Nephron (organoid): ENCODE measurements at regions not wholly inside any gene's neighbourhood (a gene's known extent, or its start where the extent isn't known, plus 50 kb on each side); places are given as distances from the start of the nearest gene placed in this dataset.

Experiments used
- H3K27ac Mint-ChIP-seq, 3 experiments: 2 replicates each; pipeline ENCODE4 v1.8.0; 2020; ENCODE audit warnings: mixed read lengths in 3 of 3, mild to moderate bottlenecking in 2 of 3, moderate library complexity in 1 of 3
- H3K27me3 Mint-ChIP-seq: 2 replicates; pipeline ENCODE4 v1.8.0; 2021; ENCODE audit warnings: low read depth, mild to moderate bottlenecking, moderate library complexity, mixed read lengths
- H3K36me3 Mint-ChIP-seq: 2 replicates; pipeline ENCODE4 v1.8.0; 2020; ENCODE audit warnings: low read depth, mixed read lengths
- H3K4me1 Mint-ChIP-seq: 2 replicates; pipeline ENCODE4 v1.8.0; 2020; ENCODE audit warnings: mixed read lengths
- H3K4me3 Mint-ChIP-seq, 3 experiments: 2 replicates each; pipeline ENCODE4 v1.8.0; 2020; ENCODE audit warnings: mild to moderate bottlenecking in 3 of 3, mixed read lengths in 3 of 3, moderate library complexity in 2 of 3
- H3K9me3 Mint-ChIP-seq: 2 replicates; pipeline ENCODE4 v1.8.0; 2020; ENCODE audit warnings: mixed read lengths
- TF ChIP-seq, protein P1 (sequence below), 3 experiments: fragments of 200-600 bp; sonication (generic); IDR thresholded peaks; one replicate each; pipeline ENCODE4 v1.5.0; 2021; ENCODE audit warnings: antibody characterized with exemption in 3 of 3; ENCODE audit not compliant: unreplicated experiment in 3 of 3

DNA sequence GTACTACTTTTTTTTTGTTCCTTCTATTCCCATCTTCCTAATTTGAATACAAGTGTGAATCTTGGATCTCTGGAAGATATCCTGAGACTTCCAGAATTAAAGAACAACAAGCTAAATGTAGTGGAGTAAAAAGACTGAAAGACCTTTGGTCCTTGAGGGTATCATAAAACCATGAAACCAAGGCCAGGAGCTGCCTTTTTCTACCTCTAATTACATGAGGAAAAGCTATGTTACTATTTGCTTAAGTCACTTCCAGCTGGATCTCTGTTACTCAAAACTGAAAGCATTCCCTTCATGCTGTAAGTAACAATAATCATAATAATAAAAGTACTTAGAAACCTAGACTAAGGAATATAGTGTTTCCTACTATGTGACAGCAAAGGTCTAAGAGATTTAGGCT is 649.6 kb downstream of the KCTD16 start:
- no peak overlapping the region for H3K27ac Mint-ChIP-seq
- peaks cover 5% of the 10 kb centered on the region for H3K9me3 Mint-ChIP-seq
- TF ChIP-seq, protein P1, sequence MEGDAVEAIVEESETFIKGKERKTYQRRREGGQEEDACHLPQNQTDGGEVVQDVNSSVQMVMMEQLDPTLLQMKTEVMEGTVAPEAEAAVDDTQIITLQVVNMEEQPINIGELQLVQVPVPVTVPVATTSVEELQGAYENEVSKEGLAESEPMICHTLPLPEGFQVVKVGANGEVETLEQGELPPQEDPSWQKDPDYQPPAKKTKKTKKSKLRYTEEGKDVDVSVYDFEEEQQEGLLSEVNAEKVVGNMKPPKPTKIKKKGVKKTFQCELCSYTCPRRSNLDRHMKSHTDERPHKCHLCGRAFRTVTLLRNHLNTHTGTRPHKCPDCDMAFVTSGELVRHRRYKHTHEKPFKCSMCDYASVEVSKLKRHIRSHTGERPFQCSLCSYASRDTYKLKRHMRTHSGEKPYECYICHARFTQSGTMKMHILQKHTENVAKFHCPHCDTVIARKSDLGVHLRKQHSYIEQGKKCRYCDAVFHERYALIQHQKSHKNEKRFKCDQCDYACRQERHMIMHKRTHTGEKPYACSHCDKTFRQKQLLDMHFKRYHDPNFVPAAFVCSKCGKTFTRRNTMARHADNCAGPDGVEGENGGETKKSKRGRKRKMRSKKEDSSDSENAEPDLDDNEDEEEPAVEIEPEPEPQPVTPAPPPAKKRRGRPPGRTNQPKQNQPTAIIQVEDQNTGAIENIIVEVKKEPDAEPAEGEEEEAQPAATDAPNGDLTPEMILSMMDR (IDR thresholded peaks at IDR 0.05; ENCODE audit: unreplicated experiment in 3 of 3) = no peak
- no peaks in the 10 kb centered on the region for H3K27me3 Mint-ChIP-seq
- H3K4me1 Mint-ChIP-seq = no peaks in the 10 kb centered on the region
- H3K36me3 Mint-ChIP-seq = no peaks in the 10 kb centered on the region
- no peak overlapping the region for H3K4me3 Mint-ChIP-seq

DNA sequence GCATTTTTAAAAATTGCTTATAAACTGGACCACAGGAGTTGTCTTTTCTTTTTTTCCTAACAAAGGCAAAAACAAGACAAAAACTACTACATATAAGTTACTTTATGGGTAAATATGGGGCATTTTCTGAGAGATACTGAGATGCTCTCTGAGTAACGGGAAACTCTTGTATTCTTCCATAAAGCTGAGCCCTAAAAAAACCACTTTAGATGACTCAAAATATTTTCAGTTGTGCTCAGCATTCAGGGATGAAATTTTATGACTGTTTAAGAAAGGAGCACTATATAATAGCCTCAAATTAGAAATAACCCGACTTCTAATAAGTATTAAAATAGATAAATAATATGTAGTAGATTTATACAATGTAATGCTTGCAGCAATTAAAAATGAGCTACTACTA is 644.5 kb downstream of the KCTD16 start:
- no peaks in the 10 kb centered on the region for H3K27me3 Mint-ChIP-seq
- H3K27ac Mint-ChIP-seq = no peak overlapping the region
- no peaks in the 10 kb centered on the region for H3K9me3 Mint-ChIP-seq
- H3K4me1 Mint-ChIP-seq = no peaks in the 10 kb centered on the region
- TF ChIP-seq, protein P1 (IDR thresholded peaks at IDR 0.05; ENCODE audit: unreplicated experiment in 3 of 3) = no peak
- no peaks in the 10 kb centered on the region for H3K36me3 Mint-ChIP-seq
- no peak overlapping the region for H3K4me3 Mint-ChIP-seq

DNA sequence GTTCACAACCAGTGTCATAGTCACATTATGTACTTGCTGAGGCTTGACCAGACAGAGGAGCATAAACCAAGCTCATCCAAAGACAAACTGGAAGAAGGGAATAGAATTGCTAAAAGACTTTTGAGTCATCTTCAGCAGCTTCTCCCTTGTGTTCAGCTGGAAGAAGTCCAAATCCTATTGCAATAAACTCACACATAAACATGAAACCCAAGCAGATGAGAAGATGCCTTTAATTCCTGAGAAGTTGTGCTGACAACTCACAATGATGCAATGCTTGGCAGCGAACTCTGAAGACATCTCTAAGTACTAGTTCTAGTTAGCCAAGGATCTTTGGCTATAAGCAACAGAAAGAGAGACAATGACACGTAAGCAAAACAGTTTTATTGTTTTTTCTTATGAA is 642.1 kb downstream of the KCTD16 start:
- no peaks in the 10 kb centered on the region for H3K4me1 Mint-ChIP-seq
- H3K4me3 Mint-ChIP-seq = no peak overlapping the region
- TF ChIP-seq, protein P1 (IDR thresholded peaks at IDR 0.05; ENCODE audit: unreplicated experiment in 3 of 3) = no peak
- H3K9me3 Mint-ChIP-seq = peaks cover 5% of the 10 kb centered on the region
- H3K27me3 Mint-ChIP-seq = no peaks in the 10 kb centered on the region
- no peak overlapping the region for H3K27ac Mint-ChIP-seq
- no peaks in the 10 kb centered on the region for H3K36me3 Mint-ChIP-seq

DNA sequence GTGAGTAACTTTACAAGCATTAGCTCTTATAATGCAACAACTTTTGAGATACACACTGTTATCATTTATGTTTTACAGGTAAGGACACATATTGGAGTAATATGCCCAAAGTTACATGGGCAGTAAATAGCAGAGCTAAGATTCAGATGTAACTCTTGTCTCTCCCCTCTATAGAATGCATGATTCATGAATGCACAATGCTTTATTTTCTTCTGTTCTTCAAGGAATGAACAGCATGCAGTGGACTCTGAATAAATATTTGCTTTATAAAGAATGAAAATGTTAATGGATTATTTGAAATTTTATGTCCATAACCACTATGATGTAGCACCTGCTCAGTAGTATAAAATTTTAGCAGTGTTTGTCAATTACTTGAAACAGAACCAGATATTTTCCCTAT is 629.5 kb downstream of the KCTD16 start:
- no peak overlapping the region for H3K4me3 Mint-ChIP-seq

DNA sequence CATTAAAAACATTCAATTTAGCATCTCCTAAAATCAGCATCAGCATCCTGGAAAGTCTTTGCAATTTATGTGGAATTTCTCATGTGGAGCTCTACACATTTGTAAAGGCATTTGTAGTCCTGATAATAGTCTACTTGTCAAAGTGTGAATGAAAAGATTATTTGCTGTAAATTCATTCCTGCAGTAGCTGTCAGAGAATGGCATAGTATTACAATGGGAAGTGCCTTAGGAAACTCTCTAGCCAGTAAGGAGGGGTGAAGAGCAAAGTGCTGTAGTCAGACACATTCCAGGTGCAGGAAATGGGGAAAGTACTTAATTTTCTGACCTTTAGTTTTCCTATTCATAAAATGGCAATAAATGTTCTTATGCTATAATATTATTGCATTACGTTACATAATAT is 627.9 kb downstream of the KCTD16 start:
- Mint-ChIP-seq H3K4me3 (no peak overlapping the region), H3K27me3 (no peaks in the 10 kb centered on the region), H3K9me3 (no peaks in the 10 kb centered on the region), H3K36me3 (no peaks in the 10 kb centered on the region), H3K27ac (no peak overlapping the region), H3K4me1 (no peaks in the 10 kb centered on the region)
- TF ChIP-seq, protein P1 (IDR thresholded peaks at IDR 0.05; ENCODE audit: unreplicated experiment in 3 of 3) = no peak

More for the DNA sequence above, 629.5 kb downstream of the KCTD16 start:
- H3K36me3 Mint-ChIP-seq = no peaks in the 10 kb centered on the region
- H3K4me1 Mint-ChIP-seq = no peaks in the 10 kb centered on the region
- H3K27ac Mint-ChIP-seq = no peak overlapping the region
- H3K27me3 Mint-ChIP-seq = no peaks in the 10 kb centered on the region
- no peaks in the 10 kb centered on the region for H3K9me3 Mint-ChIP-seq
- TF ChIP-seq, protein P1 (IDR thresholded peaks at IDR 0.05; ENCODE audit: unreplicated experiment in 3 of 3) = no peak

DNA sequence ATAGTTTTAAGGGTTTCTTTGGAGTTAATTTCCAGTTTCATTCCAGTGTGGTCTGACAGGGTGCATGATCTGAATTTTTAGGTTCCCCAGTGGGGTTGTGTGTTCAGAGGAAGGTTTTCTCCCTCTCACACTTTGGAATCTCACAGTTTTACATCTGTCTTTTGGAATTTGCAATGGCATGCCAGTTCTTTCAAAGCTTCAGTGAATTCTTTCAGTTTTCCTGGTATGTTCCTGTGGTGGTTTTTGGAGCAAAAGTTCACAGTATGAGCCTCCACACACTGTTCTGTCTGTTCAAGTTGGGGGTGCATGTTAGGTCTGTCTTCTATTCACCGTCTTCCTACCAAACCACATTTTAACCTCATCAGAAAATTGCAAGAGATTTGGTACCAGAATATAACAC is 624.2 kb downstream of the KCTD16 start:
- Mint-ChIP-seq H3K4me1 (no peaks in the 10 kb centered on the region), H3K4me3 (no peak overlapping the region), H3K9me3 (peaks cover 7% of the 10 kb centered on the region), H3K36me3 (no peaks in the 10 kb centered on the region), H3K27me3 (no peaks in the 10 kb centered on the region), H3K27ac (no peak overlapping the region)
- TF ChIP-seq, protein P1 (IDR thresholded peaks at IDR 0.05; ENCODE audit: unreplicated experiment in 3 of 3) = no peak
